Fibroblast of pulmonary artery (primary cell): ENCODE measurements at regions not wholly inside any gene's neighbourhood (a gene's known extent, or its start where the extent isn't known, plus 50 kb on each side); places are given as distances from the start of the nearest gene placed in this dataset.

Experiments
- DNase-seq: peaks from one replicate; pipeline ENCODE4 v3.0.0-alpha.2; 2010; ENCODE audit warnings: low read depth
- H3K4me3 ChIP-seq: replicated peaks from 2 replicates; pipeline ENCODE4 v1.5.1; 2011; ENCODE audit warnings: low read depth, mild to moderate bottlenecking, control low read depth, low read length, moderate library complexity
- TF ChIP-seq, protein P1 (sequence below): IDR thresholded peaks from 2 replicates; pipeline ENCODE4 v1.5.1; 2011; ENCODE audit warnings: mild to moderate bottlenecking, control low read depth, low read length, inconsistent platforms; ENCODE audit errors: missing control alignments

DNA sequence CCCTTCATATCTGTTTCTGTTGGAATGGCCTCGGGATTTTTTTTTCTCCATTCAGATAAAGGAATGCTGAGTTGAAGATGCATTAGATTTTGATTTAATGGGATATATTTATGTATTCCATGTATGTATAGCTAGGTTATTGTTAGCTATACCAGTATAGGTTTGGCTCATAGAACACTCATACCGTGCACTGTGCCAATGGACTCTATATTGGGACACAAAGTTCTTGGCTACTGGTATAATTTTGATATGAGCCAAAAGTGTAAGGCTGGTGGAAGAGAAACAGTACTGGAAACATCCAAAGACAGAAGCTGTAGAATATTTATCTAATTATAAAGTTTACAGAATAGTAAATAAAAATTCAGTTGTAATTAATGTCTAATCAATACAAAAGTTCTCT lies 1912.1 kb downstream of the STIM2 start:
- H3K4me3 ChIP-seq, result no peak overlapping the region
- TF ChIP-seq, protein P1, sequence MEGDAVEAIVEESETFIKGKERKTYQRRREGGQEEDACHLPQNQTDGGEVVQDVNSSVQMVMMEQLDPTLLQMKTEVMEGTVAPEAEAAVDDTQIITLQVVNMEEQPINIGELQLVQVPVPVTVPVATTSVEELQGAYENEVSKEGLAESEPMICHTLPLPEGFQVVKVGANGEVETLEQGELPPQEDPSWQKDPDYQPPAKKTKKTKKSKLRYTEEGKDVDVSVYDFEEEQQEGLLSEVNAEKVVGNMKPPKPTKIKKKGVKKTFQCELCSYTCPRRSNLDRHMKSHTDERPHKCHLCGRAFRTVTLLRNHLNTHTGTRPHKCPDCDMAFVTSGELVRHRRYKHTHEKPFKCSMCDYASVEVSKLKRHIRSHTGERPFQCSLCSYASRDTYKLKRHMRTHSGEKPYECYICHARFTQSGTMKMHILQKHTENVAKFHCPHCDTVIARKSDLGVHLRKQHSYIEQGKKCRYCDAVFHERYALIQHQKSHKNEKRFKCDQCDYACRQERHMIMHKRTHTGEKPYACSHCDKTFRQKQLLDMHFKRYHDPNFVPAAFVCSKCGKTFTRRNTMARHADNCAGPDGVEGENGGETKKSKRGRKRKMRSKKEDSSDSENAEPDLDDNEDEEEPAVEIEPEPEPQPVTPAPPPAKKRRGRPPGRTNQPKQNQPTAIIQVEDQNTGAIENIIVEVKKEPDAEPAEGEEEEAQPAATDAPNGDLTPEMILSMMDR, result no peak
- DNase-seq, result no peak

DNA sequence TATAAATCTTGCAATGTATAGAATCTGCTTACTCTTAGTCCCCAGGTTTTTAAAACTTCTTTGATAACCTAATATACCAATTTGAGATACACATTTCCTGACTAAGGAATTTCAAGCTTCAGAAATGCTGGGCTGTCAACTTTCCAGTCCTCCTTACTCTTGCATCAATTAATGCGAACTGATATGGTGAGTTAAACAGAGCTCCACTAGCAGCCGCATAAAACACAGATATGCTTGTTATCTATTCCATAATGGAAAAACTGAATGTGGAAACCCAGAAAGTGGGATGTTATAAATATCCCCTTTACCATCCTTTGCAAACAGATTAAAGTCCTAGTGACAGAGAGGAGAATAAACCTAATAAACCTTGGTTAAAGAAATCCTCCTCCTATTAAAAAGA lies 1913.7 kb downstream of the STIM2 start:
- DNase-seq, result peak; percentile 2
- TF ChIP-seq, protein P1, result no peak
- H3K4me3 ChIP-seq, result no peak overlapping the region

DNA sequence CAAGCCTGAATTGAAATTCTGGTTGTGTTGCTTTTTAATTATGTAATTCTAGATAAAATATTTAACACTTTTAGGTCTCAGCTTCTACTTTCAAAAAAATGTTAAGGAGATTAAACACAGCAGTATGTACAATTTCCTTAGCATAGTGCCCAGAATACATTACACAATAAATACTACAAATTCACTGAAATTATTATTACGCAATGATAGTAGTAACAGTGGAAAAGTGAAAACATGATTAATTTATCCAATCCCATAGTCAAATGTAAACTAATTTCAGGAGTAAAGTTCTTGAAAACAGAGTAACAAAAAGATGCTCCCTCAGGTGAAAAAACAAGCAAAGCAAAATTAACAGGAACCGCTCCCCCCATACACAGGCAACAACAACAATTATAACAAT lies 1915.4 kb downstream of the STIM2 start:
- DNase-seq, result peak; percentile 6
- TF ChIP-seq, protein P1, result no peak

DNA sequence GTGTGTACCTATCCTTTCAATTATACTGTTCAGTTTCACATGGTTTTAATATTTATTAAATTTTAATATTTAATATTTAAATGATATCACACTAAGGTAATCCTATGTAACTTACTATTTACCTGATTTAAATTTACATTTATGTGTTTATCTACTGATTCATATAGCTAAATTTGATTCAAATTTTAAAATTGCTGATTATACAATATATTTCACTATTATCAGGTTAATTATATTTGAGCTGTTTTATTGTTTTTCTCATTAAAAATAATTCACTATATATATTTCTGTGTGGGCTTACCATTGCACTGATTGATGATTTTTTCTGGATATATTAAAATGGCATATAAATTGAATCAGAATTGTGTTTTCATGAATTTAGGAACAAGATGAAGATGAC lies 1923.5 kb downstream of the STIM2 start:
- H3K4me3 ChIP-seq, result no peak overlapping the region
- TF ChIP-seq, protein P1, result no peak
- DNase-seq, result no peak

More for the DNA sequence above, 1915.4 kb downstream of the STIM2 start:
- no peak overlapping the region for H3K4me3 ChIP-seq

DNA sequence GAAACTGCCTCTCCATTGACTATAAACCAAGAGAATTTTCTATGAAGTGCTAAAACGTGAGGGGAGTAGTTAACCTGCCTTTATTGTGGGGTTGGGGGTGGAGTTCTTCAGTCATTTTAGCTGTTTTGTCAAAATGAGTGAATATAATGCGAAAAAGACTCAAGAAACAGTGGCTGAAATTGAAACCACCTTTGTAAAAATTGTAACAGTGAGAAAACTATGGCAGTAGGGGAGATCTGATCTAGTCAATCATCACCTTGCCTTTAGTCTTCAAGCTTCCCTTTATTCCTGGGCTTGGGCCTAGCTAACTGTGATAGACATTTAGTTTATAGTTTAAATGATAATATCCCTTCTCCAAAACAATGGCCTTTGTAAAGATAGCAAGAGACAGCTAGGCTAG lies 1927.3 kb downstream of the STIM2 start:
- H3K4me3 ChIP-seq, result no peak overlapping the region
- no peak for DNase-seq
- TF ChIP-seq, protein P1, result no peak

DNA sequence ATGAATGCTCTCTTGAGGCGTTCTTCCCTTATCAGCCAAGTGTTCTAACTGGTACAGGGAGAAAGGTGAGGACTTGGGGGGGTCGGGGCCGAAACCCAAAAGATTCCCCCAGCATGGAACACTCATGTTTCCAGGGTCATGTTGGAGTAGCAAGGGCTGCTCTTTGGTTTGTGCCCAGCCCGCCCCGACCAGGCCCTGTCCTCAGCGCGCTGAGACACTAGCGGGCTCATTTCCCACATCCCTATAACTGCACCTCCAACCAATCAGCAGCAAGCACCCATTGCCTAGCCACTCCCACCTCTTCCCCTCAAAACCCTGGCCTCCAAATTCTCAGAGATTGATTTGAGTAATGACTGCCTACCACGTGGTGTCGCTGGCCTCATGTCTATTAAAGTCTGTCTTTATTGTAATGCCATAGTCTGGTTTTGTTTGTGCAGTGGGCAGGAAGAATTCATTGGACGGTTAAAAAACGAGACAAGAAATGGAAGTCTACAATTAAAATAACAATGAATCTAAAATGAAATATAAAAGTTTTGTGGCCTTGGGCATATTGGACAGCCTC lies 1928.4 kb downstream of the STIM2 start:
- no peak for DNase-seq
- TF ChIP-seq, protein P1, result no peak
- H3K4me3 ChIP-seq, result no peak overlapping the region

DNA sequence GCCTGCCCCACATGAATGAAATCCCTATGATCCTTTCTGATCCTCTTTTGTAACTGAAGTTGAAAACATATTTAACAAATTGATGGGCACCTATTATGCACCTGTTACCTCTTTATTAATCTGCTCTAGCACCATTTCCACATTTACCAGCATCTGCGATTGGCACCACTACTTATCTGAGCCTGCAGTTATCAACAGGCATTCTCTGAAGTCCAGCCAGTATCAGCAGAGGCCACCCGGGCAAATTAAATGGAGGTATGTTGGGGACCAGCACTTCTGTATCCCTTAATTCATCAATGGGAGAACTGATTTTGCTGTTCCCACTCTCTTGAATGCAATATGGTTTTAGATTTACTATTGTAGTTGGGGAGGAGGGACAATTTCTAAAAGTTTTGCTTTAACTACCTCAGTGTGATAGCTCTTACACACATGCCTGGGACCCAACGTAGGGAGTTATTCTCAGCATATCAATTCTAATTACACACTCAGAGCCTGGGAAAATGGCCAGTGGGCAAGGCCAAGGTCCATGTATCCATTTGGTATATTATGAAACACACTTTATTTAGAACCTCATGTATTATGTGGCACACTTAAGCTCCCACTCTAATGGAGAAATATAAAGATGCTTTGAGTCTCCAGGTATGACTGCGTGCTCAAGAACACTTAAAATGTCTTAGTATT lies 1927.1 kb upstream of the PCDH7 start:
- TF ChIP-seq, protein P1, result no peak
- H3K4me3 ChIP-seq, result no peak overlapping the region
- no peak for DNase-seq
